ENCODE measurements at regions not wholly inside any gene's neighbourhood (a gene's known extent, or its start where the extent isn't known, plus 50 kb on each side); places are given as distances from the start of the nearest gene placed in this dataset.

- no peak for TF ChIP-seq EZH2phosphoT487 (IDR thresholded peaks at IDR 0.05; ENCODE audit: borderline replicate concordance, low read depth, low read length)
- no peak for TF ChIP-seq CTCF (conservative IDR thresholded peaks at IDR 0.05; ENCODE audit: low read length)
- Histone ChIP-seq H4K20me1 (ENCODE audit: insufficient read depth, low read length) (no peaks in the 10 kb centered on the region), H3K27ac (ENCODE audit: low read depth, low read length, poor library complexity, severe bottlenecking) (no peak overlapping the region), H3K4me2 (ENCODE audit: low read length) (no peak overlapping the region), H2AFZ (ENCODE audit: low read length) (no peak overlapping the region), H3K4me3 (ENCODE audit: low read depth, low read length, poor library complexity, severe bottlenecking) (no peak overlapping the region), H3K4me1 (ENCODE audit: insufficient read depth, low read length, poor library complexity, severe bottlenecking) (no peaks in the 10 kb centered on the region), H3K36me3 (ENCODE audit: insufficient read depth, low read length) (no peaks in the 10 kb centered on the region), H3K79me2 (ENCODE audit: insufficient read depth, low read depth, low read length) (no peaks in the 10 kb centered on the region), H3K9me2 (ENCODE audit: insufficient read depth, low read length) (no peaks in the 10 kb centered on the region), H3K9me3 (ENCODE audit: low read length) (no peaks in the 10 kb centered on the region)
- ChIA-PET CTCF (ENCODE audit: unreplicated experiment) (no interaction called here), POLR2A (interaction anchor here (0.7 kb wide), 2 partner anchors 12 to 237 kb away, joined by 3 read pairs; no protein-coding TSS in a partner anchor)
- intact Hi-C loops (cut with micrococcal nuclease; ENCODE audit: unreplicated experiment): no loop called here
- BruUV-seq (replicated peaks): no TSS peak
- no peak for DNase-seq (ENCODE audit: low spot score)
These were observed 101.9 kb downstream of the SLIT2 start for GRCh38 chr4:20353646-20354045.

GRCh38 chr4:20354120-20354519, 102.4 kb downstream of the SLIT2 start:
- Histone ChIP-seq H3K79me2 (ENCODE audit: insufficient read depth, low read depth, low read length) (no peaks in the 10 kb centered on the region), H2AFZ (ENCODE audit: low read length) (no peak overlapping the region), H3K9me2 (ENCODE audit: insufficient read depth, low read length) (no peaks in the 10 kb centered on the region), H3K27ac (ENCODE audit: low read depth, low read length, poor library complexity, severe bottlenecking) (no peak overlapping the region), H3K4me3 (ENCODE audit: low read depth, low read length, poor library complexity, severe bottlenecking) (no peak overlapping the region), H3K4me2 (ENCODE audit: low read length) (no peak overlapping the region), H4K20me1 (ENCODE audit: insufficient read depth, low read length) (no peaks in the 10 kb centered on the region), H3K4me1 (ENCODE audit: insufficient read depth, low read length, poor library complexity, severe bottlenecking) (no peaks in the 10 kb centered on the region), H3K9me3 (ENCODE audit: low read length) (0 out of 2 replicates have a peak, but pooled peaks cover 2% of the 10 kb centered on the region), H3K36me3 (ENCODE audit: insufficient read depth, low read length) (no peaks in the 10 kb centered on the region)
- no peak for TF ChIP-seq EZH2phosphoT487 (IDR thresholded peaks at IDR 0.05; ENCODE audit: borderline replicate concordance, low read depth, low read length)
- no peak for TF ChIP-seq CTCF (conservative IDR thresholded peaks at IDR 0.05; ENCODE audit: low read length)
- no peak for DNase-seq (ENCODE audit: low spot score)
- CTCF ChIA-PET (ENCODE audit: unreplicated experiment): no interaction called here
- intact Hi-C loops (cut with micrococcal nuclease; ENCODE audit: unreplicated experiment): no loop called here
- no TSS peak for BruUV-seq (replicated peaks)
- POLR2A ChIA-PET: no interaction called here

- no peaks in the 10 kb centered on the region for H3K9me2 ChIP-seq (ENCODE audit: insufficient read depth, low read length)
- ChIA-PET POLR2A (no interaction called here), CTCF (ENCODE audit: unreplicated experiment) (no interaction called here)
- intact Hi-C loops (cut with micrococcal nuclease; ENCODE audit: unreplicated experiment): no loop called here
- TF ChIP-seq CTCF (conservative IDR thresholded peaks at IDR 0.05; ENCODE audit: low read length) (no peak), EZH2phosphoT487 (IDR thresholded peaks at IDR 0.05; ENCODE audit: borderline replicate concordance, low read depth, low read length) (no peak)
- H3K9me3 ChIP-seq (ENCODE audit: low read length): peaks cover 14% of the 10 kb centered on the region; the same call in 1 of the 2 replicates
- no peak overlapping the region for H3K4me3 ChIP-seq (ENCODE audit: low read depth, low read length, poor library complexity, severe bottlenecking)
- no peaks in the 10 kb centered on the region for H4K20me1 ChIP-seq (ENCODE audit: insufficient read depth, low read length)
- no peak for DNase-seq (ENCODE audit: low spot score)
- H3K27ac ChIP-seq (ENCODE audit: low read depth, low read length, poor library complexity, severe bottlenecking): no peak overlapping the region
- peaks cover 9% of the 10 kb centered on the region for H3K4me1 ChIP-seq (ENCODE audit: insufficient read depth, low read length, poor library complexity, severe bottlenecking)
- H3K36me3 ChIP-seq (ENCODE audit: insufficient read depth, low read length): no peaks in the 10 kb centered on the region
- no TSS peak for BruUV-seq (replicated peaks)
- H3K79me2 ChIP-seq (ENCODE audit: insufficient read depth, low read depth, low read length): no peaks in the 10 kb centered on the region
- H3K4me2 ChIP-seq (ENCODE audit: low read length): no peak overlapping the region
- H2AFZ ChIP-seq (ENCODE audit: low read length): no peak overlapping the region
These were observed 104.9 kb downstream of the SLIT2 start for GRCh38 chr4:20356565-20356964.

All from OCI-LY7 (cell line).